ENCODE measurements at regions not wholly inside any gene's neighbourhood (a gene's known extent, or its start where the extent isn't known, plus 50 kb on each side); places are given as distances from the start of the nearest gene placed in this dataset.

GRCh38 chr18:79627750-79628294, 51.8 kb upstream of the CTDP1 start:
- DNase-seq, result no peak

DNA sequence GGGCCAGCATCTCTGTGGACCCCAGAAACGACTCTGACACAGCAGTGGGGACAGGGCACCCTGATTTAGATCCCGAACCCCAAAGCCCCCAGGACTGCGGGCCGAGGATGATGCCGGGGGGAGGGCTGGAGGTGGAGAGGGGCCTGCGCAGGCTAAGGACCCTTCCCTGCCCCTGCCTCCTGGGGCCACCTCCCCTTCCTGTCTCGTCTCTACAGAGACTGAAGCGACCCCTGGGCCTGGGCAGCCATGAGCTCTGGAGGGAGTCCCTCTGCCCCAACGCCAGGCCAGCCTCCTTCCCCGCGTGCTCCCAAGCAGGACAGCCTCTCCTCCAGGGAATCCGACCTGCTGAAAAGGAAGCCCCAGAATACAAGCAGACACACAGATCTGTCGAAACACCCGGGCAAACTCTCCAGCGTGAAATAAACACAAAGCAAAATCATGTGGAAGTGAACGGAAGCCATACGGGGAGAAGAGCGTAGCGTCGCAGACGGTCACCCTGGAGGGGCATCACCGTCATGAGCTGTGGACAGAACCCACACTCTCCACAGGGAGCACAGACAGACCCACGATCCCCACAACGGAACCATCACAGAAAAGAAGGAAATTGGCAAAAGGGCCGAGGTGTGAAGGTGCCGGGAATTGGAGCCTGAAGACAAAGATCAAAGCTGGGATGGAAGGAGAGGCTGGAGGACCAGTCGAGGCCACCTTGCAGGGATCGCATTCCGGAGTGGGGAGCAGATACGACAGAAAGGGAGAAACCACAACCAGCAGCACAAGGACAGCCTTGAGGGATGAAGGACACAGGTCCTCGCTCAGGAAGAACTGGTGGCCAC, 51.0 kb upstream of the CTDP1 start:
- peak; percentile 10 for DNase-seq

- peak; percentile 7 for DNase-seq
Measured at GRCh38 chr18:79629249-79629558, 50.4 kb upstream of the CTDP1 start.

- peak; percentile 8 for DNase-seq
Measured at GRCh38 chr18:79629606-79630005, 50.0 kb upstream of the CTDP1 start.
